GM18907 (cell line): ENCODE measurements at regions not wholly inside any gene's neighbourhood (a gene's known extent, or its start where the extent isn't known, plus 50 kb on each side); places are given as distances from the start of the nearest gene placed in this dataset.

Source experiments
- ATAC-seq: cut with Tn5 transposase; IDR thresholded peaks from one replicate; pipeline ENCODE4 v1.9.1; 2021; ENCODE audit warnings: mild to moderate bottlenecking, moderate library complexity; ENCODE audit not compliant: unreplicated experiment

- ATAC-seq, result no peak
Observed at GRCh38 chr2:126358122-126358521, 297.8 kb upstream of the GYPC start.

GRCh38 chr2:126359494-126359893 is 296.5 kb upstream of the GYPC start:
- ATAC-seq, result peak; percentile 85

GRCh38 chr2:126367361-126367760 is 288.6 kb upstream of the GYPC start:
- ATAC-seq, result no peak

- no peak for ATAC-seq
Observed at GRCh38 chr2:126368758-126369157, 287.2 kb upstream of the GYPC start.

DNA sequence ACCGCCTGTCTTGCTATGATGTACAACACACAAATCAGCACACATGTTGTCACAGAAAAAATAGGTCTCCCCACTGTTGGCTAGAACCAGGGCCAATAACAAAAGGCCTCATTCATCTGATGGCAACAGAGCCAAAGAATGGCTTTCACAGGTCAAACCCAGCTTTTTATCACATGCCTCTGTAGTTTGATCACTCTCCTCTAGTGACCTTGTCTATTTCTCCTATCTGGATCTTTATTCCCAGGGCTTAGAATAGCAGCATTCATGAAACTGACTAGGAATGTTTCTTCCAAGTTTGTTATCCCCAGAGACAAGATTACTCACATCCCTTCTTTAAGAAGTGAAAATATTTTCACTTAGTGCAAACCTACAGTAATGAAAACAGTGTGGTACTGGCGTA is 285.8 kb upstream of the GYPC start:
- no peak for ATAC-seq

GRCh38 chr2:126372406-126372805 is 283.6 kb upstream of the GYPC start:
- ATAC-seq, result no peak

DNA sequence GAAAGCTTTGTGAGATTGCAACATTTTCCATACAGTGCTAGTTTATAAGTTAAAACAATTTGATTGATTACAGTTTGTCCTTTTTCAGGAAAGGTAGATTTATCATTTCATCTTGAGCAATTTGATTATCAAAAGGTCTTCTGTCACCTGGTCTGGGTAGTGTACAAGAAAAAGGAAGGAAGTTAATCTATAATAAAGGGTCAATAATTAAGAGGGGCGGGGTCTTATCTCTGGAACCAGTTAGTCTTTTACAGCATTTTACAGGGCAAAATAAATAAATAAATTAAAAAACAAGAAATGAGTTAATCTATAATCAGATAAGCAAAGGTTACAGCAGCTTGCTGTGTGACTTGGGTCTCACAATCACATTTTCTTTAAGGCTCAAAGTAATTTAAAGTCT is 277.8 kb upstream of the GYPC start:
- no peak for ATAC-seq

GRCh38 chr2:126381091-126381490 is 274.9 kb upstream of the GYPC start:
- no peak for ATAC-seq

GRCh38 chr2:126382998-126383397 is 273.0 kb upstream of the GYPC start:
- no peak for ATAC-seq

GRCh38 chr2:126383800-126384199 is 272.2 kb upstream of the GYPC start:
- no peak for ATAC-seq

DNA sequence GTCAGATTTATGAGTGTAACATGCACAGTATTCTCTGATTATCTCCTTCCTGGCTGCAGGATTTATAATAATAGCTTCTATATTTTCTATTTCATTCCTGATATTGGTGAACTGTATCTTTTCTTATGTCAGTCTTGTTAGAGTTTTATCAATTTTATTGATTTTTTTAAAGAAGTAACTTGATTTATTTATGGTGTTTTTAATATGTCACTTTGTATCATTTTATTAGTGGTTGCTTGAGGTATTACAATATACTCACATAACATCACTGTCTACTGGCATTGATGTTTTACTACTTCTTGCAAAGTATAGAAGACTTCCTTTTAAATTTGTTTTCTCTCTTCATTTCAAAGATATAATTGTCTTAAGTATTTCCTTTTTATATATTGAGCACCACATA is 270.5 kb upstream of the GYPC start:
- no peak for ATAC-seq

DNA sequence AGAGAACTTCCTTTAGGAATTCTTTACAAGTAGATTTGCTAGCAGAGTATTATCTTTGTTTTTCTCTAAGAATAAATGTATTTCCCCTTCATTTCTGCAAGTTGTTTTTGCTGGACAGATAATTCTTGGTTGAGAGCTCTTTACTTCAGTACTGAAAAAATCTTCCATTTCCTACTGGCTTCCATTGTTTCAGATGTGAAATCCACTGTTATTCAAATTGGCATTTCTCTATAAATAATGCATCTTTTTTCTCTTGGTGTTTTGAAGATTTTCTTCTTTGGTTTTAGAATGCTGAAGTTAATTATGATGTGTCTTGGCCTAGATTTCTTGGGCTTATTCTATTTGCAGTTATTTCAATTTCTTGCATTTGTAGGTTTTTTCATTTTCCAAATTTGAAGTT is 270.0 kb upstream of the GYPC start:
- no peak for ATAC-seq

- no peak for ATAC-seq
Observed at GRCh38 chr2:126389446-126389845, 266.5 kb upstream of the GYPC start.

- no peak for ATAC-seq
Observed at GRCh38 chr2:126392889-126393288, 263.1 kb upstream of the GYPC start.

GRCh38 chr2:126399001-126399400 is 257.0 kb upstream of the GYPC start:
- no peak for ATAC-seq

DNA sequence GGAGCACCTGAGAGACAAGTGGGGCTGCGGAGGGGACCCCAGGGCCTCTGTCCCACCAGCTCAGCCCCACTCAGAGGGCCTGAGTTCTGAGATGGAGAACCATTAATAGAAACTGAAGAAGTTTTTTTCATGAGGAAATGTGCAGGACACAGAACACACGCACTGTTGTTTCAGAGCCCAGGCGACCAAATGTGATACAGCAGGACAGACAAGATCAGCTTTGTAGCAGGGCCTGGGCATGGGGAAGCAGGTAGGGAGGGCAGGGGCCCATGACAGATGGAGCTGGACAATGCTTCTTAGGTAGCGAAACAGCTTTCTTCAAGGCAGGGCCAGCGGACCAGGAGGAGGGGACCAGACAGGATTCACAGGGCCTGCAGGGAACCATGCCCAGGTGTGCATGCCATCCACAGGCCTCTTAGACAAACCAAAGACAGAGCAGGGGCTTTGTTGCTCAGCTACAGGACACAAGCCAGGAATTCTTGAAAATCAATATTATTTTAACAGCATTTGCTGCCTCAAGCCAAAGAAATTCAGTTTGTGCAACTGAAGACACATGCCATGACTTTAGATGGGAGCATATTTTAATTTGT is 252.8 kb upstream of the GYPC start:
- ATAC-seq, result no peak

DNA sequence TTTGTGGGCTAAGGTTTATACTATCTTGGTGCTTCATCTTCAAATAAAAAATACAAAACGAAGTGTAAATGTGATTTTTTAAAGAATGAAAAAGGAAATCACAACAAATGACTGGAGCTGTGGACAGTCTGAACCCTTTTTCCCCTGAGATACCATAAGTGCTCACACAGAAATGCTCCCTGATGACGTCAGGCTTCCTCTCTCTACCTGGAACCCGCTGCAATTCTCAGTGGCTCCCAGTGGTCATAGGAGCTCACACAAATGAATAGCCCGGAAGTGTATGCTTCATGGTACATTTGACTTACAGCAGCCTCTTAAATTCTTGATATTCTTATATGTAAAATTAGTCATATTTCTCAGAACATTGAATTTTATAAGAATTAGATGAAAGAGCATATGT is 249.7 kb upstream of the GYPC start:
- ATAC-seq, result no peak

DNA sequence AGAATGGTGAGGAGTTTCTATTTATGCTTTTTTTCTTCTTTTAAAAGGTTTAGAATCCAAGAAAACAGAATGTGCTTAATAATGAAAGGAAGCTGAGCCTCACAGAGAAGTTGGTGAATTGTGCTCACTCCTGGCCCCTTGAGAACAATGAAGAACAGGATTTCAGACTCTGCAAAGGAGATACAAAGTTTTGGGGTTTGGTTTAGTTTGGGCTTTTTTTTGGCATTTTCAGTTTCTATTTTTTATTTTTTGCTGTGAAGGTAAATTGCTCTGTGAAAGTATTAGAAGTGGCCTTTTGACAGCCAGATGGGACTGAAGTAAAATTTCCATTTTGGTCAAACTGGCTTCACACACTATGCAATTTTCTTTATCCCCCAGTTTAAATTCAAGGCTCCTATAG is 247.3 kb upstream of the GYPC start:
- no peak for ATAC-seq

- ATAC-seq, result no peak
Observed at GRCh38 chr2:126409850-126410249, 246.1 kb upstream of the GYPC start.

DNA sequence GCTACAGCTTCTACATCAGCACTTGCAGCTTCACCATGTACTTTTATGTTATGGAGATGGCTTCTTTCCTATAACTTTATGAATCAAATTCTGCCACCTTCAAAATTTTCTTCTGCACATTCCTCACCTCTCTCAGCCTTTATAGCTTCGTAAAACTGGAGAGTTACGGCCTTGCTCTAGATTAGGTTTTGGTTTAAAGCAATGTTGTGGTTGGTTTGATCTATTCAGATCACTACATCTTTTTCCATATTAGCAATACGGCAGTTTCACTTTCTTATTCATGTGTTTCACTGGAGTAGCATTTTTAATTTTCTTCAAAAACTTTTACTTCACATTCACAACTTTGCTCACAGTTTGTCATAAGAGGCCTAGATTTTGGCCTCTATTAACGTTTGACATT is 242.9 kb upstream of the GYPC start:
- ATAC-seq, result no peak

DNA sequence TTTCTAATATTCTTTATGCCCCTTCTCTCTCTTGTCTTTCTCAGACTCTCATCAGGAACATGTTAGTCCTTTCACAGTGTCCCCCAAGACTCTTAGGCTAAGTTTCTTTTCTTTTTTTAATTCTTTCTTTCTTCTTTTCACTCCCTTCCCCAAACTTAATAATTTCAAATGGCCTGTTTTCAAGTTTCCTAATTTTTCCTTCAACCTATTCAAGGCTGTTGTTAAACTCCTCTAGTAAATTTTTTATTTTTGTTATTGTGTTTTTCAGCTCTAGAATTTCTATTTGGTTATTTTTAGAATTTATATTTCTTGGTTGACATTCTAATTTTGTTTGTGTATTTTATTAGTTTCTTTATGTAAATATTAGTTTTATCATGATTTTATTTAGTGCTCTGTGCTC is 236.6 kb upstream of the GYPC start:
- ATAC-seq, result no peak

GRCh38 chr2:126425943-126426342 is 230.0 kb upstream of the GYPC start:
- ATAC-seq, result no peak

- no peak for ATAC-seq
Observed at GRCh38 chr2:126429103-126429502, 226.9 kb upstream of the GYPC start.

DNA sequence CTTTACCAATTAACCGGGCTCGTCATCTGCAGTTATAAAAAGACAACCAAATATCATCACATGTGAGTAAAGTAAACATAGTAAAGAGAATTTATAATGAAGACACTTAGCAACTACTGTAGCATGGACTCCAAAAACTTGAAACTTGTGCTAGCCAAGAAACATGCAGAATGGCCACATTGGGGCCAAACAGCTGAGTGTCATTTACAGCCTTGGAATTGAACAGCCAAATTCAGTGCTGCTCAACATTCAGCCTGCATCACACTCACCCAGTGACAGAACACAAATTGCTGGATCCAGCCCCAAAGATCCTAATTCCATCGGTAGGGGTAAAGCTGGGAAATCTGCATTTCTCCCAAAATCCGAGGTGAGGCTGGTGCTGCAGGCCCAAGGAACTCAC is 224.8 kb upstream of the GYPC start:
- no peak for ATAC-seq
